IMR-90 (cell line): ENCODE measurements at regions not wholly inside any gene's neighbourhood (a gene's known extent, or its start where the extent isn't known, plus 50 kb on each side); places are given as distances from the start of the nearest gene placed in this dataset.

Experiments
- BHLHE40 ChIP-seq: fragments of 150-350 bp; IDR thresholded peaks from 2 replicates; pipeline ENCODE4 v1.6.1; 2016; ENCODE audit warnings: mild to moderate bottlenecking, low read depth, low read length
- CEBPB ChIP-seq: IDR thresholded peaks from 2 replicates; pipeline ENCODE4 v1.6.1; 2012; ENCODE audit warnings: low read depth, low read length, improper control_type of control experiment
- MAFK ChIP-seq: IDR thresholded peaks from 2 replicates; pipeline ENCODE4 v1.6.1; 2012; ENCODE audit warnings: low read depth, low read length, improper control_type of control experiment
- MAZ ChIP-seq: IDR thresholded peaks from 2 replicates; pipeline ENCODE4 v1.6.1; 2012; ENCODE audit warnings: low read depth, mild to moderate bottlenecking, low read length, improper control_type of control experiment, moderate library complexity, borderline replicate concordance
- MXI1 ChIP-seq: IDR thresholded peaks from 2 replicates; pipeline ENCODE4 v1.6.1; 2012; ENCODE audit warnings: low read depth, mild to moderate bottlenecking, low read length, moderate library complexity, borderline replicate concordance
- POLR2A ChIP-seq: IDR thresholded peaks from 2 replicates; pipeline ENCODE4 v1.6.1; 2012; ENCODE audit warnings: mild to moderate bottlenecking, low read depth, low read length
- RAD21 ChIP-seq: IDR thresholded peaks from 2 replicates; pipeline ENCODE4 v1.6.1; 2012; ENCODE audit warnings: low read length, improper control_type of control experiment
- RCOR1 ChIP-seq: IDR thresholded peaks from 2 replicates; pipeline ENCODE4 v1.6.1; 2012; ENCODE audit warnings: mild to moderate bottlenecking, low read length, improper control_type of control experiment; ENCODE audit not compliant: insufficient replicate concordance
- RFX5 ChIP-seq: IDR thresholded peaks from 2 replicates; pipeline ENCODE4 v1.8.0; 2012; ENCODE audit warnings: low read depth, mild to moderate bottlenecking, low read length, moderate library complexity
- SMC3 ChIP-seq: fragments of 150-350 bp; IDR thresholded peaks from 2 replicates; pipeline ENCODE4 v1.6.1; 2016; ENCODE audit warnings: low read depth, mild to moderate bottlenecking, antibody characterized with exemption, low read length, moderate library complexity
- TF ChIP-seq, protein P1 (sequence below): conservative IDR thresholded peaks from 2 replicates; pipeline ENCODE4 v1.5.1; 2012; ENCODE audit warnings: mild to moderate bottlenecking, low read depth, low read length, improper control_type of control experiment
- TF ChIP-seq, protein P2 (sequence below): fragments of 150-350 bp; IDR thresholded peaks from 2 replicates; pipeline ENCODE4 v1.6.1; 2017; ENCODE audit warnings: mild to moderate bottlenecking, antibody characterized with exemption, low read length, low read depth

DNA sequence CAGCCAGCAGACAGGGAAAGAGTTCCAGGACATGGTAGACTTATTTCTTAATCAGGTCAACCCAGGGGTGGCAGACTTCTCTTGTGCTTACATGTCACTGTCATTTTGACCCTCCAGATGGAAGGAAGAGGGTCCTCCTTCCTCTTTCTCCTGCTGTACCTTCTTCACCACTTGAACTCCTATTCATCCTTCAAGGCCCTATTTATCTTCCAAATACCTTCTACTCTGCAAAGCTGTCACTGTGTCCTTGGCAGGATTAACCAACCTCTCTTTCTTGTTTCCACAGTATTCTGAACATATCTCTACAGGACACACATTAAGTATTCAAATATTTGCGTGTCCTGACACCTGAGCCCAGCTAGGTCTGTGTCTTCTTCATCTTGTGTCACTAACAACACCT lies 163.1 kb downstream of the DICER1 start:
- TF ChIP-seq RFX5 (no peak), POLR2A (no peak), SMC3 (no peak), BHLHE40 (no peak), RAD21 (no peak), MXI1 (no peak), MAZ (no peak), MAFK (no peak), RCOR1 (no peak), CEBPB (no peak)
- TF ChIP-seq, protein P1, sequence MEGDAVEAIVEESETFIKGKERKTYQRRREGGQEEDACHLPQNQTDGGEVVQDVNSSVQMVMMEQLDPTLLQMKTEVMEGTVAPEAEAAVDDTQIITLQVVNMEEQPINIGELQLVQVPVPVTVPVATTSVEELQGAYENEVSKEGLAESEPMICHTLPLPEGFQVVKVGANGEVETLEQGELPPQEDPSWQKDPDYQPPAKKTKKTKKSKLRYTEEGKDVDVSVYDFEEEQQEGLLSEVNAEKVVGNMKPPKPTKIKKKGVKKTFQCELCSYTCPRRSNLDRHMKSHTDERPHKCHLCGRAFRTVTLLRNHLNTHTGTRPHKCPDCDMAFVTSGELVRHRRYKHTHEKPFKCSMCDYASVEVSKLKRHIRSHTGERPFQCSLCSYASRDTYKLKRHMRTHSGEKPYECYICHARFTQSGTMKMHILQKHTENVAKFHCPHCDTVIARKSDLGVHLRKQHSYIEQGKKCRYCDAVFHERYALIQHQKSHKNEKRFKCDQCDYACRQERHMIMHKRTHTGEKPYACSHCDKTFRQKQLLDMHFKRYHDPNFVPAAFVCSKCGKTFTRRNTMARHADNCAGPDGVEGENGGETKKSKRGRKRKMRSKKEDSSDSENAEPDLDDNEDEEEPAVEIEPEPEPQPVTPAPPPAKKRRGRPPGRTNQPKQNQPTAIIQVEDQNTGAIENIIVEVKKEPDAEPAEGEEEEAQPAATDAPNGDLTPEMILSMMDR, result no peak
- TF ChIP-seq, protein P2, sequence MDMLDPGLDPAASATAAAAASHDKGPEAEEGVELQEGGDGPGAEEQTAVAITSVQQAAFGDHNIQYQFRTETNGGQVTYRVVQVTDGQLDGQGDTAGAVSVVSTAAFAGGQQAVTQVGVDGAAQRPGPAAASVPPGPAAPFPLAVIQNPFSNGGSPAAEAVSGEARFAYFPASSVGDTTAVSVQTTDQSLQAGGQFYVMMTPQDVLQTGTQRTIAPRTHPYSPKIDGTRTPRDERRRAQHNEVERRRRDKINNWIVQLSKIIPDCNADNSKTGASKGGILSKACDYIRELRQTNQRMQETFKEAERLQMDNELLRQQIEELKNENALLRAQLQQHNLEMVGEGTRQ, result no peak
